Activated T-cell treated with anti-CD3 and anti-CD28 coated beads, Interleukin-2, amount 50 U/mL, for 24 hours (primary cell): ENCODE measurements at regions not wholly inside any gene's neighbourhood (a gene's known extent, or its start where the extent isn't known, plus 50 kb on each side); places are given as distances from the start of the nearest gene placed in this dataset.
"Not testable (repeated sequence)": the region's sequence is repeated elsewhere in the genome, so short reads cannot be mapped to it uniquely, and the experiment has no call there.

Source experiments
- DNase-seq: peaks from one replicate; pipeline ENCODE4 v3.0.0-alpha.2; 2020
- H3K27ac Mint-ChIP-seq: 2 replicates; pipeline ENCODE4 v1.8.0; 2020; ENCODE audit warnings: mild to moderate bottlenecking, mixed read lengths
- H3K27me3 Mint-ChIP-seq: 2 replicates; pipeline ENCODE4 v1.8.0; 2020; ENCODE audit warnings: mixed read lengths
- H3K36me3 Mint-ChIP-seq: 2 replicates; pipeline ENCODE4 v1.8.0; 2020; ENCODE audit warnings: low read depth, mixed read lengths
- H3K4me1 Mint-ChIP-seq: 2 replicates; pipeline ENCODE4 v1.8.0; 2020; ENCODE audit warnings: low read depth, mixed read lengths
- H3K4me3 Mint-ChIP-seq: 2 replicates; pipeline ENCODE4 v1.8.0; 2020; ENCODE audit warnings: mild to moderate bottlenecking, moderate library complexity, mixed read lengths
- H3K9me3 Mint-ChIP-seq: 2 replicates; pipeline ENCODE4 v1.8.0; 2020; ENCODE audit warnings: mixed read lengths

DNA sequence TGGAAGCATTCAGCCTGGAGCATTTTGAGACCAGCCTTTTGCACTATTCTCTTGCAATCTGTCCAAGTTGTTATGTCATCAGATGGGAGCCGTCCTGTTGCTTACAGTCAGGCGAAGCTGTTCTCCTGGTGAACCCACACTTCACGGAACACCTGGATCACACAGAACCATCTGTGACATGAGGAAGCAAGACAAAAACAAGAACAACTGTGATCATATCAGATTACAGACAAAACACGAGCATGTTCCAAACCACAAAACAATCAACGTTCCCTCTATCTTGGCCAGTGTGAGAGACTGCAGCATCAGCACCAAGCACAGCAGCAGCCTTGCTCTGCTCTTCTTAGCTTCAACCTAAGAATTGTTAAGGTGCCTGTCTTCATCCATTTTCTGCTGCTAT, 180.5 kb upstream of the SFSWAP start:
- no peak for DNase-seq
- no peaks in the 10 kb centered on the region for H3K36me3 Mint-ChIP-seq
- H3K27ac Mint-ChIP-seq, result no peak overlapping the region
- peaks cover 3% of the 10 kb centered on the region for H3K4me1 Mint-ChIP-seq
- H3K27me3 Mint-ChIP-seq, result no peaks in the 10 kb centered on the region
- H3K4me3 Mint-ChIP-seq, result no peak overlapping the region
- H3K9me3 Mint-ChIP-seq, result no peaks in the 10 kb centered on the region

DNA sequence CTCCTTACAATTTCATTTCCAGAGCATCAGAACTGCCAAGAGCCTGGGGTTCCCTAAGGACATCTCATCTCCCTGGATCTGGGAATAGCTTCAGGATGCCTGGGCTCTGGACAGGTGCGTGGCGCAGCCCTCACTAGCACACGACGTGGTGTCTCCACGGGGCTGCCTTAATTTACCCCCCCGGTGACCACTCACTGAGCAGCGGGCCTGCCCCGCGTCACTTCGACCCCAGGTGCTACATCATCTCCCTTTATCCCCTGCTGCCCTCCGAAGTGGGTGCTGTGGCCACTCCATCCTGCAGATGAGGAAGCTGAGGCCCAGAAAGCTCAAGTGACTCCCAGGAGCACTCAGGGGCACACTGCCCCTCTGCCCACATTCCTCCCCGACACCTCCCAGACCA, 177.8 kb upstream of the SFSWAP start:
- Mint-ChIP-seq H3K36me3 (no peaks in the 10 kb centered on the region), H3K9me3 (no peaks in the 10 kb centered on the region), H3K27ac (no peak overlapping the region), H3K4me3 (no peak overlapping the region), H3K27me3 (no peaks in the 10 kb centered on the region), H3K4me1 (peaks cover 19% of the 10 kb centered on the region)
- DNase-seq, result no peak

DNA sequence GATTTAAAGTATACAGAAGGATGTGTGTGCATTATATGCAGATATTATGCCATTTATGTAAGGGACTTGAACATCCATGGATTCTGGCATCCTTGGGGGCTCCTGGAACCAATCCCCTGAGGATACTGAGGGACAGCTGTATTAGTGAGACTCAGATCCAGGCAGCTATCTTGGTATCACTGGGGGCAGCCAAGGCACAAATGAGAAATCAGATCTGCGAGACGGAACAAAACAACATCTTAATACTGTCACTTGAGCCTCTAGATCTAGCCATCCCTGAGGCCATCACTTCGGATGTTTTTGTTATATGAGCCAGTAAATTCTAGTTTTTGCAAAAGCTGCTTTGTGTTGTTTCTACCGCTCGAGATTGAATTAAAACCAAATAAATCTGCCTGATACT, 175.1 kb upstream of the SFSWAP start:
- Mint-ChIP-seq H3K36me3 (no peaks in the 10 kb centered on the region), H3K27ac (no peak overlapping the region), H3K27me3 (no peaks in the 10 kb centered on the region), H3K9me3 (no peaks in the 10 kb centered on the region), H3K4me1 (peaks cover 17% of the 10 kb centered on the region), H3K4me3 (no peak overlapping the region)
- no peak for DNase-seq

DNA sequence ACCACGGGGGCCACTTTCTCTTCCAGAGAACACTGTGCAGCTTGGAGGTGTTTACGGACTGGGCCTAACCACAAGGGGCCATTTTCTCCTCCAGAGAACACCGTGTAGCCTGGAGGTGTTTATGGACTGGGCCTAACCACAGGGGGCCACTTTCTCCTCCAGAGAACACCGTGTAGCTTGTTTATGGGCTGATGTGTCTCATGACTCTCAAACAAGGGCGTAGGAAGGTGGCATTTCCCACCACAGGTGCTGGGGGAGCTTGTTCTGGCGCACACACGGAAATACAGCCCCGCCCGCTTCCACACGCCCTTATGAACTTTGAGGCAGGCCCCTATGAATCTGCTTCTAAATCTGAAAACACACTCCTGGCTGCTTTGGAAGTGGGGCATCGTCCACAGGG, 174.6 kb upstream of the SFSWAP start:
- no peak overlapping the region for H3K27ac Mint-ChIP-seq
- peaks cover 18% of the 10 kb centered on the region for H3K4me1 Mint-ChIP-seq
- peak; percentile 47 for DNase-seq

DNA sequence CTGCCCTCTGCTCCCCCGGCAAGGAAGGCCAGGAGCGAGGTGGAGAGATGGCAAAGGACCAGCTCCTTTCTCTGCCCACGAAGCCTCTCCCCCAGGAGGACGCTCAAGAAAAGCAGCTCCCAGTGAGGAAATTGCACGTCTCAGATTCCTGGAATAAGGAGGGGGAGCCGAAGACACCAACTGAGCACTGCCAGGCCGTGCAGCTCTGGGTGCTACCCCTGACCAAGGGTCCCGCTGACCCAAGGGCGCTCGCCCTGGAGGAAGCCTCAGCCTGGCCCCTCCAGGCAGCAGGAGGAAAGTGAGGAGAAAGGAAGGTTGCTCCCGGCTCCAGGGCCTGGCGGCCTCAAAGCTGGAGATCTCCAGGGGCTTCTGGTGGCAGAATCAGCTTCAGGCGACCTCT, 174.1 kb upstream of the SFSWAP start:
- peaks cover 19% of the 10 kb centered on the region for H3K4me1 Mint-ChIP-seq
- H3K4me3 Mint-ChIP-seq, result no peak overlapping the region
- H3K27ac Mint-ChIP-seq, result no peak overlapping the region
- peaks cover 2% of the 10 kb centered on the region for H3K9me3 Mint-ChIP-seq
- no peaks in the 10 kb centered on the region for H3K27me3 Mint-ChIP-seq
- no peak for DNase-seq
- H3K36me3 Mint-ChIP-seq, result no peaks in the 10 kb centered on the region

More for the DNA sequence above, 174.6 kb upstream of the SFSWAP start:
- H3K27me3 Mint-ChIP-seq, result no peaks in the 10 kb centered on the region
- H3K4me3 Mint-ChIP-seq, result no peak overlapping the region
- no peaks in the 10 kb centered on the region for H3K36me3 Mint-ChIP-seq
- H3K9me3 Mint-ChIP-seq, result peaks cover under 1% of the 10 kb centered on the region

DNA sequence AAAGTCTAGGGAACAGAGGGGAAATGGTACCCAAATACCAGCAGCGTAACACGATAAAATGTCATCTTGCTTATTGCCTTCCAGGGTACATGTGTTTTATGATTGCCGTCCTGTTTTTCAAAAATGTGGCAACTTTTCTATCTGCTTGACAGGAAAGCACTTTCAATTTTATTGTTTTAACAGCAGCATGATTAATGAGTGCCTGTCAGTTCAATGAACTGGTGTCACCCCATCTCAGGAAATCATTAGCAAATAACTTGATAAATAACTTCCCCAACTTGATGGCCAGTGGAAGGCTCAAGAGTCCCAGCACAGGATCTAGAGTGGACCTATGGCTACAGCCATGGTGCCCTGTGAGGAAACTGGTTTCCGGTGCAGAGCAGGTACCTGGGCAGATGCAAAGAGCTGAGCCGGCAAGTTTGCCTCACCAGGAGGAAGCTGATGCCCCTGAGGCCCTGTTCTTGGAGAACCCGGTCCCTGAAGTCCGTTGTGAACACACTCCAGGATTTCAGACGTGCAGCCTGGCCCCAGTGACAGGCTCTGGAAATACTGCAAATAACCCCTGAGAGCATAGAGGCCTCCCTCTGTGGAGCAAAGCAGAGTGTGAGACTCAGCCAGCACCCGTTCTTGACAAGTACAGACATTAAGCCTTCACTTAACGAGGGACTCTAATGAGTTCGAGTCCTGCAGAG, 173.5 kb upstream of the SFSWAP start:
- no peak overlapping the region for H3K27ac Mint-ChIP-seq

DNA sequence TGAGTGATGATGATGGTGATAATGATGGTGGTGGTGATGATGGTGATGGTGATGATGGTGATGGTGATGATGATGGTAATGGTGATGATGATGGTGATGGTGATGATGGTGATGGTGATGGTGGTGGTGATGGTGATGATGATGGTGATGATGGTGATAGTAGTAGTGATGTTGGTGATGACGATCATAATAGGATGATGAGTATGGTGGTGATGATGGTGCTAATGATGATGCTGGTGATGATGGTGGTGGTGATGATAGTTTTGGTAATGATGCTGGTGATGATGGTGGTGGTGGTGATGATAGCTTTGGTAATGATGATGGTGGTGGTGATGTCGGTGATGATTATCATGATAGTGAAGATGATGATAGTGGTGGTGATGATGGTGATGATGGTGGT, 171.5 kb upstream of the SFSWAP start:
- Mint-ChIP-seq H3K36me3 (no peaks in the 10 kb centered on the region), H3K9me3 (peaks cover 2% of the 10 kb centered on the region), H3K4me3 (no peak overlapping the region), H3K27me3 (peaks cover 4% of the 10 kb centered on the region), H3K27ac (no peak overlapping the region), H3K4me1 (peaks cover 19% of the 10 kb centered on the region)
- DNase-seq, result no peak

More for the DNA sequence above, 173.5 kb upstream of the SFSWAP start:
- H3K27me3 Mint-ChIP-seq, result no peaks in the 10 kb centered on the region
- H3K36me3 Mint-ChIP-seq, result no peaks in the 10 kb centered on the region
- peaks cover 2% of the 10 kb centered on the region for H3K9me3 Mint-ChIP-seq
- H3K4me1 Mint-ChIP-seq, result peaks cover 19% of the 10 kb centered on the region
- no peak overlapping the region for H3K4me3 Mint-ChIP-seq
- no peak for DNase-seq

DNA sequence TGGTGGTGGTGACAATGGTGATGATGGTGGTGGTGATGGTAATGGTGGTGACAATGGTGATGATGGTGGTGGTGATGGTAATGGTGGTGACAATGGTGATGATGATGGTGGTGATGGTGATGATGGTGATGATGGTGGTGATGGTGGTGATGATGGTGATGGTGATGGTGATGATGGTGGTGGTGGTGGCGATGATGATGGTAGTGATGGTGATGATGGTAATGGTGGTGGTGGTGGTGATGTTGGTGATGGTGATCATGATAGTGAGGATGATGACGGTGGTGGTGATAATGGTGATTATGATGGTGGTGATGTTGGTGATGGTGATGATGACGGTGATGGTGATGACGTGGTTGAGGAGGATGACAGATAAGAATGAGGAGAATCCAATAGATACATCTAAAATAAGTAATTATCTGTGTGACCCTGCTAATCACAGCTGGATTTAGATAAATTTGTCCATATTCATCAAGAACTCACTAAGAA, 170.7 kb upstream of the SFSWAP start:
- DNase-seq, result no peak

DNA sequence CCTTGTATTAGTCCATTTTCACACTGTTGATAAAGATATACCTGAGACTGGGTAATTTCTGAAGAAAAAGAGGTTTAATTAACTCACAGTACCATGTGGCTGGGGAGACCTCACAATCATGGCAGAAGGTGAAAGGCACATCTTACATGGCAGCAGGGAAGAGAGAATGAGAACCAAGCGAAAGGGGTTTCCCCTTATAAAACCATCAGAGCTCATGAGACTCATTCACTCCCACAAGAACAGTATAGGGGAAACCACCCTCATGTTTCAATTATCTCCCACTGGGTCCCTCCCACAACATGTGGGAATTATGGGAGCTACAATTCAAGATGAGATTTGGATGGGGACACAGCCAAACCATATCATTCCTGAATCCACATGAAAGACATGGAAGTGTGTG, 169.4 kb upstream of the SFSWAP start:
- H3K27ac Mint-ChIP-seq, H3K27me3 Mint-ChIP-seq, H3K9me3 Mint-ChIP-seq, H3K4me3 Mint-ChIP-seq, H3K36me3 Mint-ChIP-seq, DNase-seq: not testable (repeated sequence)
- H3K4me1 Mint-ChIP-seq, result peaks cover 12% of the 10 kb centered on the region

More for the DNA sequence above, 170.7 kb upstream of the SFSWAP start:
- no peak overlapping the region for H3K4me3 Mint-ChIP-seq
- peaks cover 2% of the 10 kb centered on the region for H3K9me3 Mint-ChIP-seq
- peaks cover 4% of the 10 kb centered on the region for H3K27me3 Mint-ChIP-seq
- peaks cover 19% of the 10 kb centered on the region for H3K4me1 Mint-ChIP-seq
- no peak overlapping the region for H3K27ac Mint-ChIP-seq
- H3K36me3 Mint-ChIP-seq, result no peaks in the 10 kb centered on the region

DNA sequence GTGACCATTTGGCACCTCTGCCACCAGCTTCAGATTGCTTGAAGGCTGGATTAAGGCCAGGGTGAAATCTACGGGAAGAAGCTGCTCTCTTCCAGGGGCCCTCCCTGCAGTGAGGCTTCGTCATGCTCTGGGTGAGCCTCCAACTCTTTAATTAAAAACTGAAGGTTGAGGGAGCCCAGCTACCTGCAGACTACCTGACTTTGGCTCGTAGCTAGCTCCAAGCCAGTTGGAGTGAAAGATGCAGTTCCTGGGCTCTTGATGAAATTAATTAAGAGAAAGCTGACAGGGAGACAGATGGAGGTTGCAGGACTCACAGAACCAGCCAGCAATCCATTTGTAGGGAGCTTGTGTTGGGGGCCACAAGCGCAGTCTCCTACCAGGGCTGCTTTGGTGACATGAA, 168.5 kb upstream of the SFSWAP start:
- peaks cover 2% of the 10 kb centered on the region for H3K9me3 Mint-ChIP-seq
- H3K27ac Mint-ChIP-seq, result no peak overlapping the region
- H3K27me3 Mint-ChIP-seq, result peaks cover 7% of the 10 kb centered on the region
- no peak overlapping the region for H3K4me3 Mint-ChIP-seq
- H3K36me3 Mint-ChIP-seq, result no peaks in the 10 kb centered on the region
- H3K4me1 Mint-ChIP-seq, result peaks cover 5% of the 10 kb centered on the region
- DNase-seq, result no peak

DNA sequence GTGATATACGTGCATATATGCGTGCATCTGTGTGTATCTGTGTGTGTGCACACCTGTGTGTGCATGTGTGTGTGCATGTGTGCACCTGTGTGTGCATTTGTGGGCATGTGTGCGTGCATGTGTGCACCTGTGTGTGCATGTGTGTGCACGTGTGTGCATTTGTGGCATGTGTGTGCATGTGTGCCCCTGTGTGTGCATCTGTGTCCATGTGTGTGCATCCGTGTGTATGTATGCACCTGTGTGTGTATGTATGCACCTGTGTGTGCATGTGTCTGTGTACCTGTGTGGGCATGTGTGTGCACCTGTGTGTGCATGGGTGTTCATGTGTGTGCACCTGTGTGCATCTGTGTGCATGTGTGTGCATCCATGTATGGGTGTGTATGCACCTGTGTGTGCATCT, 167.8 kb upstream of the SFSWAP start:
- no peak for DNase-seq
- H3K36me3 Mint-ChIP-seq, result no peaks in the 10 kb centered on the region
- H3K27me3 Mint-ChIP-seq, result peaks cover 8% of the 10 kb centered on the region
- peaks cover 4% of the 10 kb centered on the region for H3K4me1 Mint-ChIP-seq
- H3K4me3 Mint-ChIP-seq, result no peak overlapping the region
- no peak overlapping the region for H3K27ac Mint-ChIP-seq
- H3K9me3 Mint-ChIP-seq, result peaks cover 2% of the 10 kb centered on the region

DNA sequence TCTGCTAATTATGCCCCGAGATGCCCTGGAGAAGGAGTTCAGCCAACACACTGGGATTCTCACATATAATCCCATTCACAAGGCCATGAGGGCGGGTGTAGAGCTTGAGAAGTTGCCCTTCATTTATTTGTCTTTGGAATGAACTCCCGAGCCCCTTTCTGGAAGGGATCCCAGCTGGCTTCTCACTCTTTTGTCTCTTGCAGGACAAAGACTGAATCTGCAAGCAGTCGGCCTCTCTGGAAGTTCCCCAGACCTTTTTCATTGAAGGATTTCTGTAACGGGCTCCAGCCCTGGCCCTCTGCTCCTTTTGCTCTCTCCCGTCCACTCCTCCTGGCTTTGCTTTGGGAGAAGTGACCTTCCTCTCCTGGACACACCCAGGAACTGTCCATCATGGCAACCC, 163.3 kb upstream of the SFSWAP start:
- Mint-ChIP-seq H3K4me1 (no peaks in the 10 kb centered on the region), H3K27me3 (peaks cover 13% of the 10 kb centered on the region), H3K27ac (no peak overlapping the region), H3K9me3 (no peaks in the 10 kb centered on the region), H3K36me3 (no peaks in the 10 kb centered on the region), H3K4me3 (no peak overlapping the region)
- no peak for DNase-seq

DNA sequence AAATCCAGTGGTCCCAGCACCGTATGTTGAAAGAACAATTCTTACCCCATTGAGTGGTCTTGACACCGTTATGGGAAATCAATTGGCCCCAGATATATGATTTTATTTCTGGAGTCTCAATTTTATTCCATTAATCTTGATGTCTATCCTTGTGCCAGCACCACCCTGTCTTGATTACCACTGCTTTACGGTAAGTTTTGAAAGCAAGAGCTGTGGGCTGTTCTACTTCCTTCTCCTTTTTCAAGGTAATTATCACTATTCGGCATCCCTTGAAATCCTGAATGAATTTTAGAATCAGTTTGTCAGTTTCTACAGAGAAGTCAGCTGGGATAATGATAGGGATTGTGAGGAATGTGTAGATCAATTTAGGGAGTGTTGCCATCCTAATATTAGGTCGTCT, 160.8 kb upstream of the SFSWAP start:
- H3K27me3 Mint-ChIP-seq, result peaks cover 17% of the 10 kb centered on the region
- DNase-seq, result no peak
- no peaks in the 10 kb centered on the region for H3K4me1 Mint-ChIP-seq
- H3K36me3 Mint-ChIP-seq, result no peaks in the 10 kb centered on the region
- H3K9me3 Mint-ChIP-seq, result no peaks in the 10 kb centered on the region
- no peak overlapping the region for H3K27ac Mint-ChIP-seq
- no peak overlapping the region for H3K4me3 Mint-ChIP-seq

DNA sequence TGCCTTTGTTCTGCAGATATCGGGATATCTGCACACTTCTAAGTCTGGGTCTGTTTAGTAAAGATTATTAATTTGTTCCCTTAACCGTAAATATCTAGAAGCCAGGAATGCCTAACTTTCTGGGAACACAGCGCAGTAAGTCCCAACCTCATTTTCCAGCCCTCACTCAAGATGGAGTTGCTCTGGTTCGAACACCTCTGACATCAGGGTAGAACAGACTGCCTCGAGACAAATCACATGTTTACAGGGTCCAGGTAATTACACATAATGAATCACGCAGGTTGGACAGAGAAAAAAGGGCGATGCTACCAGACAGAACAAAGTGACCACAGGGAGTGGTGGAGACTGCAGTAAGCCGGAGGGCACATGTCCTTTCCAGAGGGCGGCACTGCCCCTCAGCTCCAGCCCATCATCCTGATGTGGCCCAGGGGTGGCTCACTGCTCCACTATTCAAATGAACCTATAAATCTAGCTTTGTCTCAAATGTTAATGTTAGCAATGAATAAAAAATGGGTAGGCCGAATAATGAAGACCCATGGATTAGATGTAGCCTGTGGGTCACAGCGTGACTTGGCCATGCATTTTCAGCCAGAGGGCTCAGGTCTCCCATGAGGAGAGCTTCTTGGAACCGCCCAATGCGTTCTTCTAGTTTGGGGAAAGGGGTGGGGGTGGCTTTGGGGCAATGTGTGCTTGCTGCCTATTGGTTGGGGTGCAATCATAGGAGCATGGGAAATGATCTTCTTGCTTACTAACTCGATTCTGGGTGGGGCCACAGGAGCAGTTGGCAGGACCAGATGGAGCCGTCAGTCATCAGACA, 159.0 kb upstream of the SFSWAP start:
- peaks cover 17% of the 10 kb centered on the region for H3K27me3 Mint-ChIP-seq
- no peaks in the 10 kb centered on the region for H3K9me3 Mint-ChIP-seq
- H3K36me3 Mint-ChIP-seq, result no peaks in the 10 kb centered on the region
- DNase-seq, result no peak
- no peak overlapping the region for H3K4me3 Mint-ChIP-seq
- H3K4me1 Mint-ChIP-seq, result no peaks in the 10 kb centered on the region
- no peak overlapping the region for H3K27ac Mint-ChIP-seq

DNA sequence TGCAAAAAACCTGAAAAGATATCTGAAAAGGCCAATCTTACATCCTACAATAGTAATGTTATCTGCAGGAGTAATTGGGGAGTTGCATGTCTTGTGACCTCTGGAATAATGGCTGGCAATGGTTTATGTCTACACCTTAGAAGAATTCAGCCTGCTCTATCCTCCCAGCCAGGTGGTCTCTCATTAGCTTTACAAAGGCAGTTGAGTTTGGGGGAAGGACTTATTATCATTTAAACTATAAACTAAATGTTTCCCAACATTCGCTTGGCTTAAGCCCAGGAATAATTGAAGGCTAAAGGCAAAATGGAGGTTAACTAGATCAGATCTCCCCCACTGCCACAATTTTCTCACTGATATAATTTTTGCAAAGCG, 158.4 kb upstream of the SFSWAP start:
- Mint-ChIP-seq H3K27ac (no peak overlapping the region), H3K4me3 (no peak overlapping the region), H3K9me3 (no peaks in the 10 kb centered on the region), H3K27me3 (peaks cover 13% of the 10 kb centered on the region), H3K4me1 (no peaks in the 10 kb centered on the region), H3K36me3 (no peaks in the 10 kb centered on the region)
- no peak for DNase-seq
